ENCODE measurements at regions not wholly inside any gene's neighbourhood (a gene's known extent, or its start where the extent isn't known, plus 50 kb on each side); places are given as distances from the start of the nearest gene placed in this dataset.

DNA sequence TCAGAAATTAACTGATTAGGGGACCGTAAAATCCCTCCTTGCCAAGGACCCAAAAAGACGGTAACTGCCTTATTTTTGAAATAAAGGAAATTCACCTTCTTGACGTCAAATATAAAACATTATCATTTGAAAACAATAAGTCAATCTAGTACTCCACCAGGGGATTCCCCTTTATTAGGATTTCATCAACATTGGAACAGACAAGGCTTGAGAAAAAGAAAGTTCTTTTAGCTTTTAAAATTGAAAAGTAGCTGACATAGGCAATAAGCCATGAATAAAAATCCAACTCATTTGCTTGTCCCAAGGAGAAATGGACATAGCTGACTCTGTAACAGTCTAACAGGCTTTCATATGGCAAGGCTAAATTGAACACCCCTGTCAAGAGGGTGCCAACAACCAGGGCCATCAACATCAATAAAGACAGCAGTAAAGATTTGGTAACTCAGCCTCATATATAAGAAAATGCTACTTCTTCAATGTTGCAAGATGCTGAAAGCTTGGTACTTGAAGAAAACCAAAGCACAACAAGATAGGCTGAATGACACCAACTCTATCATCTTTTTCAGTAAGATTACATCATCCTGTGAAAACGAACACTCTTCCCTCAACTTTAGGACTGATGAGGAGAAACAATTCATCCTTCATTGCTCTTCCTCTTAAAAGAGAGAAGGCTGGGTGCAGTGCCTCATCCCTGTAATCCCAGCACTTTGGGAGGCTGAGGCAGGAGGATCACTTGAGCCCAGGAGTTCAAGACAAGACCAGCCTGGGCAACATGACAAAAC, 121.0 kb upstream of the PRDM1 start:
- H3K79me2 ChIP-seq (ENCODE audit: insufficient read depth, low read length) = no peaks in the 10 kb centered on the region
- H3K27me3 ChIP-seq (ENCODE audit: insufficient read depth, low read length) = no peaks in the 10 kb centered on the region
- Mint-ChIP-seq H3K36me3 (ENCODE audit: low read depth, unreplicated experiment) (no peaks in the 10 kb centered on the region), H3K4me1 (ENCODE audit: low read depth, unreplicated experiment) (peaks cover 5% of the 10 kb centered on the region), H3K9me3 (ENCODE audit: unreplicated experiment) (peaks cover 2% of the 10 kb centered on the region), H3K27me3 (ENCODE audit: low read depth, unreplicated experiment) (peaks cover 3% of the 10 kb centered on the region), H3K27ac (ENCODE audit: unreplicated experiment) (no peak overlapping the region), H3K4me3 (ENCODE audit: unreplicated experiment) (no peak overlapping the region)
- H3K4me1 ChIP-seq (ENCODE audit: insufficient read depth, low read length) = no peaks in the 10 kb centered on the region
- H4K20me1 ChIP-seq (ENCODE audit: insufficient read depth, low read length) = no peaks in the 10 kb centered on the region
- no peak for DNase-seq (ENCODE audit: low read depth)
- no peak for FAIRE-seq
- H3K27ac ChIP-seq (ENCODE audit: low read depth, low read length) = no peak overlapping the region
- H3K36me3 ChIP-seq (ENCODE audit: insufficient read depth, low read length) = no peaks in the 10 kb centered on the region
- no peak overlapping the region for H2AFZ ChIP-seq (ENCODE audit: low read depth, low read length)
- TF ChIP-seq, protein P1, sequence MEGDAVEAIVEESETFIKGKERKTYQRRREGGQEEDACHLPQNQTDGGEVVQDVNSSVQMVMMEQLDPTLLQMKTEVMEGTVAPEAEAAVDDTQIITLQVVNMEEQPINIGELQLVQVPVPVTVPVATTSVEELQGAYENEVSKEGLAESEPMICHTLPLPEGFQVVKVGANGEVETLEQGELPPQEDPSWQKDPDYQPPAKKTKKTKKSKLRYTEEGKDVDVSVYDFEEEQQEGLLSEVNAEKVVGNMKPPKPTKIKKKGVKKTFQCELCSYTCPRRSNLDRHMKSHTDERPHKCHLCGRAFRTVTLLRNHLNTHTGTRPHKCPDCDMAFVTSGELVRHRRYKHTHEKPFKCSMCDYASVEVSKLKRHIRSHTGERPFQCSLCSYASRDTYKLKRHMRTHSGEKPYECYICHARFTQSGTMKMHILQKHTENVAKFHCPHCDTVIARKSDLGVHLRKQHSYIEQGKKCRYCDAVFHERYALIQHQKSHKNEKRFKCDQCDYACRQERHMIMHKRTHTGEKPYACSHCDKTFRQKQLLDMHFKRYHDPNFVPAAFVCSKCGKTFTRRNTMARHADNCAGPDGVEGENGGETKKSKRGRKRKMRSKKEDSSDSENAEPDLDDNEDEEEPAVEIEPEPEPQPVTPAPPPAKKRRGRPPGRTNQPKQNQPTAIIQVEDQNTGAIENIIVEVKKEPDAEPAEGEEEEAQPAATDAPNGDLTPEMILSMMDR (IDR thresholded peaks at IDR 0.05; ENCODE audit: insufficient read depth, low read depth, low read length) = no peak
- no peak for TF ChIP-seq EZH2 (IDR thresholded peaks at IDR 0.05; ENCODE audit: insufficient read depth, low read length)
- H3K9ac ChIP-seq (ENCODE audit: low read length) = no peak overlapping the region
- H3K9me3 ChIP-seq (ENCODE audit: insufficient read depth, low read depth, low read length) = no peaks in the 10 kb centered on the region
- H3K4me2 ChIP-seq (ENCODE audit: low read length) = no peak overlapping the region
- no peak overlapping the region for H3K4me3 ChIP-seq (ENCODE audit: insufficient read depth, low read depth, low read length)

DNA sequence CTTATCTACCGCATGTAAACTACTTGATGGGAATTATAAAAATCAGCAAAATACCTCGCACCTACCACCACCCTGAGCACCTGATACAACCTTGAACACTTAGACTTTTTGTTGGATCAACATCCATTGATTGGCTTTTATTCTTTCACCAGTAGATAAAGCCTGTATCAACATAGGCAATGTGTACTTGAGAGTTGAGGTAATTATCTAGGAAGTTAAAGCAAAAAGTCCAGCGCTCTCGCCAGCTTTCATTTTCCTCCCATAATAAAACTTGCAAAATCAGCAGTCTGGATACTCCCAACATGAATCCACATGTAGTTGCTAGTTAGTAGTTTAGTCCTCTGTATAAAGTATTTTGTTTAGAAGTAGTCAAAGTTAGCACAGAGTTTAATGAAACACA, 132.0 kb upstream of the PRDM1 start:
- Mint-ChIP-seq H3K4me3 (ENCODE audit: unreplicated experiment) (no peak overlapping the region), H3K36me3 (ENCODE audit: low read depth, unreplicated experiment) (no peaks in the 10 kb centered on the region), H3K27me3 (ENCODE audit: low read depth, unreplicated experiment) (no peaks in the 10 kb centered on the region), H3K4me1 (ENCODE audit: low read depth, unreplicated experiment) (no peaks in the 10 kb centered on the region), H3K9me3 (ENCODE audit: unreplicated experiment) (peaks cover 3% of the 10 kb centered on the region), H3K27ac (ENCODE audit: unreplicated experiment) (no peak overlapping the region)
- no peak for DNase-seq (ENCODE audit: low read depth)
- H4K20me1 ChIP-seq (ENCODE audit: insufficient read depth, low read length) = no peaks in the 10 kb centered on the region
- H2AFZ ChIP-seq (ENCODE audit: low read depth, low read length) = no peak overlapping the region
- no peak overlapping the region for H3K9ac ChIP-seq (ENCODE audit: low read length)
- H3K36me3 ChIP-seq (ENCODE audit: insufficient read depth, low read length) = no peaks in the 10 kb centered on the region
- no peak for FAIRE-seq
- no peaks in the 10 kb centered on the region for H3K4me1 ChIP-seq (ENCODE audit: insufficient read depth, low read length)
- H3K4me3 ChIP-seq (ENCODE audit: insufficient read depth, low read depth, low read length) = no peak overlapping the region
- H3K27ac ChIP-seq (ENCODE audit: low read depth, low read length) = no peak overlapping the region
- no peak overlapping the region for H3K4me2 ChIP-seq (ENCODE audit: low read length)
- H3K79me2 ChIP-seq (ENCODE audit: insufficient read depth, low read length) = no peaks in the 10 kb centered on the region
- no peak for TF ChIP-seq EZH2 (IDR thresholded peaks at IDR 0.05; ENCODE audit: insufficient read depth, low read length)
- TF ChIP-seq, protein P1 (IDR thresholded peaks at IDR 0.05; ENCODE audit: insufficient read depth, low read depth, low read length) = no peak
- H3K27me3 ChIP-seq (ENCODE audit: insufficient read depth, low read length) = no peaks in the 10 kb centered on the region
- H3K9me3 ChIP-seq (ENCODE audit: insufficient read depth, low read depth, low read length) = no peaks in the 10 kb centered on the region
